SW480 (cell line): ENCODE measurements at regions not wholly inside any gene's neighbourhood (a gene's known extent, or its start where the extent isn't known, plus 50 kb on each side); places are given as distances from the start of the nearest gene placed in this dataset.

Experiments
- DNase-seq: peaks from one replicate; pipeline ENCODE4 v3.0.0-alpha.2; 2016; ENCODE audit warnings: low spot score

- DNase-seq: no peak
Observed at GRCh38 chrX:45381841-45382240, 181.2 kb upstream of the DIPK2B start.

GRCh38 chrX:45381366-45381765 lies 180.7 kb upstream of the DIPK2B start:
- DNase-seq: no peak

GRCh38 chrX:45379236-45379635 lies 178.6 kb upstream of the DIPK2B start:
- DNase-seq: no peak

- no peak for DNase-seq
Observed at GRCh38 chrX:45372151-45372550, 171.5 kb upstream of the DIPK2B start.

GRCh38 chrX:45368705-45369104 lies 168.0 kb upstream of the DIPK2B start:
- DNase-seq: no peak

GRCh38 chrX:45363596-45363995 lies 162.9 kb upstream of the DIPK2B start:
- DNase-seq: no peak

GRCh38 chrX:45360571-45360970 lies 159.9 kb upstream of the DIPK2B start:
- DNase-seq: no peak

- DNase-seq: no peak
Observed at GRCh38 chrX:45358392-45358791, 157.7 kb upstream of the DIPK2B start.

GRCh38 chrX:45353456-45353855 lies 152.8 kb upstream of the DIPK2B start:
- no peak for DNase-seq

GRCh38 chrX:45352611-45353010 lies 151.9 kb upstream of the DIPK2B start:
- DNase-seq: no peak

GRCh38 chrX:45351478-45351877 lies 150.8 kb upstream of the DIPK2B start:
- DNase-seq: no peak

GRCh38 chrX:45348296-45348695 lies 147.6 kb upstream of the DIPK2B start:
- DNase-seq: no peak

- DNase-seq: no peak
Observed at GRCh38 chrX:45347877-45348276, 147.2 kb upstream of the DIPK2B start.

GRCh38 chrX:45344594-45344993 lies 143.9 kb upstream of the DIPK2B start:
- no peak for DNase-seq

GRCh38 chrX:45329217-45329616 lies 128.5 kb upstream of the DIPK2B start:
- DNase-seq: no peak

- DNase-seq: no peak
Observed at GRCh38 chrX:45324941-45325340, 124.3 kb upstream of the DIPK2B start.

GRCh38 chrX:45323387-45323786 lies 122.7 kb upstream of the DIPK2B start:
- DNase-seq: no peak

- no peak for DNase-seq
Observed at GRCh38 chrX:45322820-45323219, 122.1 kb upstream of the DIPK2B start.

- DNase-seq: peak; percentile 53
Observed at GRCh38 chrX:45322382-45322781, 121.7 kb upstream of the DIPK2B start.

GRCh38 chrX:45320191-45320590 lies 119.5 kb upstream of the DIPK2B start:
- DNase-seq: no peak

- no peak for DNase-seq
Observed at GRCh38 chrX:45309801-45310200, 109.1 kb upstream of the DIPK2B start.

GRCh38 chrX:45309096-45309495 lies 108.4 kb upstream of the DIPK2B start:
- no peak for DNase-seq

GRCh38 chrX:45306794-45307193 lies 106.1 kb upstream of the DIPK2B start:
- DNase-seq: no peak

GRCh38 chrX:45300638-45301037 lies 100.0 kb upstream of the DIPK2B start:
- DNase-seq: no peak
